ENCODE measurements at regions not wholly inside any gene's neighbourhood (a gene's known extent, or its start where the extent isn't known, plus 50 kb on each side); places are given as distances from the start of the nearest gene placed in this dataset.
"Not testable (repeated sequence)": the region's sequence is repeated elsewhere in the genome, so short reads cannot be mapped to it uniquely, and the experiment has no call there.

DNA sequence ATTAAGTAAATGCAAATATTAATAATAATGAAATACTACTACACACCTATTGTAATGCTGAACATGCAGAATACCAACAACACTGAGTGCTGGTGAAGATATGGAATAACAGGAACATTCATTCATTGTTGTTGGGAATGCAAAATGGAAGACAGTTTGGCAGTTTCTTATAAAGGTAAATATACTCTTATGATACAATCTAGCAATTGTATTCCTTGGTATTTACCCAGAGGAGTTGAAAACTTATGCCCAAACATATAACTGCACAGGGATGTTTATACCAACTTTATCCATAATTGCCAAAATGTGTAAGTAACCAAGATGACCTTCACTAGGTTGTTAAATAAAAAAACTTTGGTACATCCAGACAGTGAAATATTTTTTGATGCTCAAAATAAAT is 636.8 kb downstream of the PRR16 start:
- Histone ChIP-seq H3K36me3 (ENCODE audit: control insufficient read depth in 2 of 2, insufficient read depth in 1 of 2, low read length in 2 of 2) (no peaks in the 10 kb centered on the region), H3K27ac (ENCODE audit: extremely low read depth, low read depth, low read length) (no peak overlapping the region), H3K4me3 (ENCODE audit: low read depth, low read length) (no peak overlapping the region), H3K4me1 (ENCODE audit: control insufficient read depth, insufficient read depth, low read length) (no peaks in the 10 kb centered on the region), H3K9me3 (ENCODE audit: control insufficient read depth, insufficient read depth, low read depth, low read length) (no peaks in the 10 kb centered on the region)
- POLR2A ChIA-PET: no interaction called here
- CTCF ChIA-PET: no interaction called here
- no peak for TF ChIP-seq ZNF10 (tag by site-specific recombination; IDR thresholded peaks at IDR 0.05)
- TF ChIP-seq, protein P1, sequence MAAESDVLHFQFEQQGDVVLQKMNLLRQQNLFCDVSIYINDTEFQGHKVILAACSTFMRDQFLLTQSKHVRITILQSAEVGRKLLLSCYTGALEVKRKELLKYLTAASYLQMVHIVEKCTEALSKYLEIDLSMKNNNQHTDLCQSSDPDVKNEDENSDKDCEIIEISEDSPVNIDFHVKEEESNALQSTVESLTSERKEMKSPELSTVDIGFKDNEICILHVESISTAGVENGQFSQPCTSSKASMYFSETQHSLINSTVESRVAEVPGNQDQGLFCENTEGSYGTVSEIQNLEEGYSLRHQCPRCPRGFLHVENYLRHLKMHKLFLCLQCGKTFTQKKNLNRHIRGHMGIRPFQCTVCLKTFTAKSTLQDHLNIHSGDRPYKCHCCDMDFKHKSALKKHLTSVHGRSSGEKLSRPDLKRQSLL (tag by site-specific recombination; IDR thresholded peaks at IDR 0.05): no peak
- TF ChIP-seq, protein P2, sequence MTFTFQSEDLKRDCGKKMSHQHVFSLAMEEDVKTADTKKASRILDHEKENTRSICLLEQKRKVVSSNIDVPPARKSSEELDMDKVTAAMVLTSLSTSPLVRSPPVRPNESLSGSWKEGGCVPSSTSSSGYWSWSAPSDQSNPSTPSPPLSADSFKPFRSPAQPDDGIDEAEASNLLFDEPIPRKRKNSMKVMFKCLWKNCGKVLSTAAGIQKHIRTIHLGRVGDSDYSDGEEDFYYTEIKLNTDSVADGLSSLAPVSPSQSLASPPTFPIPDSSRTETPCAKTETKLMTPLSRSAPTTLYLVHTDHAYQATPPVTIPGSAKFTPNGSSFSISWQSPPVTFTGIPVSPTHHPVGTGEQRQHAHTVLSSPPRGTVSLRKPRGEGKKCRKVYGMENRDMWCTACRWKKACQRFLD (tag by site-specific recombination; IDR thresholded peaks at IDR 0.05): no peak
- TF ChIP-seq SP3 (tag by site-specific recombination; IDR thresholded peaks at IDR 0.05): no peak
- TF ChIP-seq ZNF19 (tag by site-specific recombination; IDR thresholded peaks at IDR 0.05; ENCODE audit: low read depth): no peak

- H3K27ac ChIP-seq (ENCODE audit: extremely low read depth, low read depth, low read length): no peak overlapping the region
- no peaks in the 10 kb centered on the region for H3K4me1 ChIP-seq (ENCODE audit: control insufficient read depth, insufficient read depth, low read length)
- no peaks in the 10 kb centered on the region for H3K9me3 ChIP-seq (ENCODE audit: control insufficient read depth, insufficient read depth, low read depth, low read length)
- TF ChIP-seq ZNF544 (tag by site-specific recombination; IDR thresholded peaks at IDR 0.05): no peak
- TF ChIP-seq ZNF148 (tag by site-specific recombination; IDR thresholded peaks at IDR 0.05; ENCODE audit: borderline replicate concordance): no peak
- no peak for TF ChIP-seq ZNF112 (tag by site-specific recombination; IDR thresholded peaks at IDR 0.05)
- no peak for TF ChIP-seq OSR2 (tag by site-specific recombination; IDR thresholded peaks at IDR 0.05)
- no peak for TF ChIP-seq ZNF670 (tag by site-specific recombination; IDR thresholded peaks at IDR 0.05; ENCODE audit: low read depth)
- TF ChIP-seq, protein P3, sequence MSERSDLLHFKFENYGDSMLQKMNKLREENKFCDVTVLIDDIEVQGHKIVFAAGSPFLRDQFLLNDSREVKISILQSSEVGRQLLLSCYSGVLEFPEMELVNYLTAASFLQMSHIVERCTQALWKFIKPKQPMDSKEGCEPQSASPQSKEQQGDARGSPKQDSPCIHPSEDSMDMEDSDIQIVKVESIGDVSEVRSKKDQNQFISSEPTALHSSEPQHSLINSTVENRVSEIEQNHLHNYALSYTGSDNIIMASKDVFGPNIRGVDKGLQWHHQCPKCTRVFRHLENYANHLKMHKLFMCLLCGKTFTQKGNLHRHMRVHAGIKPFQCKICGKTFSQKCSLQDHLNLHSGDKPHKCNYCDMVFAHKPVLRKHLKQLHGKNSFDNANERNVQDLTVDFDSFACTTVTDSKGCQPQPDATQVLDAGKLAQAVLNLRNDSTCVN (tag by site-specific recombination; optimal IDR thresholded peaks at IDR 0.05): no peak
- no peak for TF ChIP-seq ZNF169 (tag by site-specific recombination; IDR thresholded peaks at IDR 0.05)
- no peak for TF ChIP-seq ZNF394 (tag by site-specific recombination; IDR thresholded peaks at IDR 0.05; ENCODE audit: borderline replicate concordance)
- TF ChIP-seq ZNF146 (tag by site-specific recombination; IDR thresholded peaks at IDR 0.05): no peak
- TF ChIP-seq KLF9 (tag by site-specific recombination; IDR thresholded peaks at IDR 0.05; ENCODE audit: low read depth): no peak
- TF ChIP-seq ZNF155 (tag by site-specific recombination; IDR thresholded peaks at IDR 0.05): no peak
- TF ChIP-seq, protein P4, sequence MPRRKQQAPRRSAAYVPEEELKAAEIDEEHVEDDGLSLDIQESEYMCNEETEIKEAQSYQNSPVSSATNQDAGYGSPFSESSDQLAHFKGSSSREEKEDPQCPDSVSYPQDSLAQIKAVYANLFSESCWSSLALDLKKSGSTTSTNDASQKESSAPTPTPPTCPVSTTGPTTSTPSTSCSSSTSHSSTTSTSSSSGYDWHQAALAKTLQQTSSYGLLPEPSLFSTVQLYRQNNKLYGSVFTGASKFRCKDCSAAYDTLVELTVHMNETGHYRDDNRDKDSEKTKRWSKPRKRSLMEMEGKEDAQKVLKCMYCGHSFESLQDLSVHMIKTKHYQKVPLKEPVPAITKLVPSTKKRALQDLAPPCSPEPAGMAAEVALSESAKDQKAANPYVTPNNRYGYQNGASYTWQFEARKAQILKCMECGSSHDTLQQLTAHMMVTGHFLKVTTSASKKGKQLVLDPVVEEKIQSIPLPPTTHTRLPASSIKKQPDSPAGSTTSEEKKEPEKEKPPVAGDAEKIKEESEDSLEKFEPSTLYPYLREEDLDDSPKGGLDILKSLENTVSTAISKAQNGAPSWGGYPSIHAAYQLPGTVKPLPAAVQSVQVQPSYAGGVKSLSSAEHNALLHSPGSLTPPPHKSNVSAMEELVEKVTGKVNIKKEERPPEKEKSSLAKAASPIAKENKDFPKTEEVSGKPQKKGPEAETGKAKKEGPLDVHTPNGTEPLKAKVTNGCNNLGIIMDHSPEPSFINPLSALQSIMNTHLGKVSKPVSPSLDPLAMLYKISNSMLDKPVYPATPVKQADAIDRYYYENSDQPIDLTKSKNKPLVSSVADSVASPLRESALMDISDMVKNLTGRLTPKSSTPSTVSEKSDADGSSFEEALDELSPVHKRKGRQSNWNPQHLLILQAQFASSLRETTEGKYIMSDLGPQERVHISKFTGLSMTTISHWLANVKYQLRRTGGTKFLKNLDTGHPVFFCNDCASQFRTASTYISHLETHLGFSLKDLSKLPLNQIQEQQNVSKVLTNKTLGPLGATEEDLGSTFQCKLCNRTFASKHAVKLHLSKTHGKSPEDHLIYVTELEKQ (tag by site-specific recombination; IDR thresholded peaks at IDR 0.05; ENCODE audit: borderline replicate concordance): no peak
- no peak for TF ChIP-seq ZNF426 (tag by site-specific recombination; IDR thresholded peaks at IDR 0.05)
- H3K36me3 ChIP-seq (ENCODE audit: control insufficient read depth in 2 of 2, insufficient read depth in 1 of 2, low read length in 2 of 2): no peaks in the 10 kb centered on the region
- CTCF ChIA-PET: no interaction called here
- H3K4me3 ChIP-seq (ENCODE audit: low read depth, low read length): no peak overlapping the region
- POLR2A ChIA-PET: no interaction called here
These were observed 641.8 kb downstream of the PRR16 start for GRCh38 chr5:121105921-121106320.

DNA sequence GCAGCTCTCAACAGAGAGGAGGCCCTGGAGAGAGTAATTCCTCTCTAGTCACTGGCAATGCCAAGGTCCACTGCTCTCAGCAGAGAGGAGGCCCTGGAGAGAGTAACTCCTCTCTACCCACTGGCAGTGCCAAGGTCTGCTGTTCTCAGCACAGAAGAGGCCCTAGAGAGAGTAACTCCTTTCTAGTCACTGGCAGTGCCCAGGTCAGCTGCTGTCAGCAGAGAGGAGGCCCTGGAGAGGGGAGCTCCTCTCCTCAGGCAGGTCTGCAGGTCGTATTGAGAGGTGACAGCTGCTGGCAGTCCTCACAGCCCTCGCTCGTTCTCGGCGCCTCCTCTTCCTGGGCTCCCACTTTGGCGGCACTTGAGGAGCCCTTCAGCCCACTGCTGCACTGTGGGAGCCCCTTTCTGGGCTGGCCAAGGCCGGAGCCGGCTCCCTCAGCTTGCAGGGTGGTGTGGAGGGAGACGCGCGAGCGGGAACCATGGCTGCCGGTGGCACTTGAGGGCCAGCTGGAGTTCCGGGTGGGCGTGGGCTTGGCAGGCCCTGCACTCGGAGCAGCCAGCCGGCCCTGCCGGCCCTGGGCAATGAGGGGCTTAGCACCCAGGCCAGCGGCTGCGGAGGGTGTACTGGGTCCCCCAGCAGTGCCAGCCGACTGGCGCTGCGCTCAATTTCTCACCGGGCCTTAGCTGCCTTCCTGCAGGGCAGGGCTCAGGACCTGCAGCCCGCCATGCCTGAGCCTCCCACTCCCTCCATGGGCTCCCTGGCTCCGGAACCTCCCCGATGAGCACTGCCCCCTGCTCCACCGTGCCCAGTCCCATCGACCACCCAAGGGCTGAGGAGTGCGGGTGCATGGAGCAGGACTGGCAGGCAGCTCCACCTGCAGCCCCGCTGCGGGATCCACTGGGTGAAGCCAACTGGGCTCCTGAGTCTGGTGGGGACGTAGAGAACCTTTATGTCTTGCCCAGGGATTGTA is 642.9 kb downstream of the PRR16 start:
- POLR2A ChIA-PET; H3K4me1 ChIP-seq (ENCODE audit: control insufficient read depth, insufficient read depth, low read length); H3K4me3 ChIP-seq (ENCODE audit: low read depth, low read length); H3K36me3 ChIP-seq (ENCODE audit: control insufficient read depth in 2 of 2, insufficient read depth in 1 of 2, low read length in 2 of 2); H3K9me3 ChIP-seq (ENCODE audit: control insufficient read depth, insufficient read depth, low read depth, low read length); H3K27ac ChIP-seq (ENCODE audit: extremely low read depth, low read depth, low read length): not testable (repeated sequence)
- CTCF ChIA-PET: interaction anchor here (0.7 kb wide), 1 partner anchor 136 kb away, joined by 3 read pairs; no protein-coding TSS in a partner anchor
